ENCODE measurements at regions not wholly inside any gene's neighbourhood (a gene's known extent, or its start where the extent isn't known, plus 50 kb on each side); places are given as distances from the start of the nearest gene placed in this dataset.
"Not testable (repeated sequence)": the region's sequence is repeated elsewhere in the genome, so short reads cannot be mapped to it uniquely, and the experiment has no call there.

- H3K4me3 ChIP-seq (ENCODE audit: low read depth, low read length) = no peak overlapping the region
- no peaks in the 10 kb centered on the region for H3K36me3 ChIP-seq (ENCODE audit: insufficient read depth, low read length)
- H3K79me2 ChIP-seq (ENCODE audit: control insufficient read depth, insufficient read depth, low read length, unreplicated experiment) = no peaks in the 10 kb centered on the region
Observed at GRCh38 chr3:56956906-56957305, 103.6 kb upstream of the SPATA12 start.

GRCh38 chr3:56955492-56956111 is 104.9 kb upstream of the SPATA12 start:
- H3K27ac ChIP-seq (ENCODE audit: low read depth, low read length) = no peak overlapping the region
- no peaks in the 10 kb centered on the region for H3K27me3 ChIP-seq (ENCODE audit: insufficient read depth, low read length)

More at GRCh38 chr3:56956906-56957305, 103.6 kb upstream of the SPATA12 start:
- H2AFZ ChIP-seq (ENCODE audit: low read length, unreplicated experiment) = no peak overlapping the region
- no peaks in the 10 kb centered on the region for H3K4me1 ChIP-seq (ENCODE audit: control insufficient read depth, insufficient read depth, low read length, unreplicated experiment)
- no peak overlapping the region for H3K27ac ChIP-seq (ENCODE audit: low read depth, low read length)
- no peaks in the 10 kb centered on the region for H3K27me3 ChIP-seq (ENCODE audit: insufficient read depth, low read length)

GRCh38 chr3:56954125-56954524 is 106.3 kb upstream of the SPATA12 start:
- H3K4me3 ChIP-seq (ENCODE audit: low read depth, low read length) = no peak overlapping the region
- no peaks in the 10 kb centered on the region for H3K79me2 ChIP-seq (ENCODE audit: control insufficient read depth, insufficient read depth, low read length, unreplicated experiment)
- no peaks in the 10 kb centered on the region for H3K36me3 ChIP-seq (ENCODE audit: insufficient read depth, low read length)
- no peak overlapping the region for H2AFZ ChIP-seq (ENCODE audit: low read length, unreplicated experiment)
- H3K4me1 ChIP-seq (ENCODE audit: control insufficient read depth, insufficient read depth, low read length, unreplicated experiment) = no peaks in the 10 kb centered on the region
- H3K27ac ChIP-seq (ENCODE audit: low read depth, low read length) = no peak overlapping the region
- H3K27me3 ChIP-seq (ENCODE audit: insufficient read depth, low read length) = no peaks in the 10 kb centered on the region

More at GRCh38 chr3:56955492-56956111, 104.9 kb upstream of the SPATA12 start:
- Histone ChIP-seq H2AFZ (ENCODE audit: low read length, unreplicated experiment) (no peak overlapping the region), H3K79me2 (ENCODE audit: control insufficient read depth, insufficient read depth, low read length, unreplicated experiment) (no peaks in the 10 kb centered on the region), H3K36me3 (ENCODE audit: insufficient read depth, low read length) (no peaks in the 10 kb centered on the region), H3K4me1 (ENCODE audit: control insufficient read depth, insufficient read depth, low read length, unreplicated experiment) (no peaks in the 10 kb centered on the region), H3K4me3 (ENCODE audit: low read depth, low read length) (no peak overlapping the region)

- Histone ChIP-seq H3K79me2 (ENCODE audit: control insufficient read depth, insufficient read depth, low read length, unreplicated experiment) (no peaks in the 10 kb centered on the region), H3K36me3 (ENCODE audit: insufficient read depth, low read length) (no peaks in the 10 kb centered on the region), H3K4me3 (ENCODE audit: low read depth, low read length) (no peak overlapping the region), H3K4me1 (ENCODE audit: control insufficient read depth, insufficient read depth, low read length, unreplicated experiment) (no peaks in the 10 kb centered on the region), H2AFZ (ENCODE audit: low read length, unreplicated experiment) (no peak overlapping the region), H3K27me3 (ENCODE audit: insufficient read depth, low read length) (no peaks in the 10 kb centered on the region), H3K27ac (ENCODE audit: low read depth, low read length) (no peak overlapping the region)
Observed at GRCh38 chr3:56952846-56953245, 107.6 kb upstream of the SPATA12 start.

- no peaks in the 10 kb centered on the region for H3K4me1 ChIP-seq (ENCODE audit: control insufficient read depth, insufficient read depth, low read length, unreplicated experiment)
- no peak overlapping the region for H3K27ac ChIP-seq (ENCODE audit: low read depth, low read length)
- H3K27me3 ChIP-seq (ENCODE audit: insufficient read depth, low read length) = no peaks in the 10 kb centered on the region
- H3K79me2 ChIP-seq (ENCODE audit: control insufficient read depth, insufficient read depth, low read length, unreplicated experiment) = no peaks in the 10 kb centered on the region
- no peak overlapping the region for H3K4me3 ChIP-seq (ENCODE audit: low read depth, low read length)
- H3K36me3 ChIP-seq (ENCODE audit: insufficient read depth, low read length) = no peaks in the 10 kb centered on the region
- no peak overlapping the region for H2AFZ ChIP-seq (ENCODE audit: low read length, unreplicated experiment)
Observed at GRCh38 chr3:56952061-56952460, 108.4 kb upstream of the SPATA12 start.

GRCh38 chr3:56951366-56951765 is 109.1 kb upstream of the SPATA12 start:
- no peaks in the 10 kb centered on the region for H3K79me2 ChIP-seq (ENCODE audit: control insufficient read depth, insufficient read depth, low read length, unreplicated experiment)
- H3K36me3 ChIP-seq (ENCODE audit: insufficient read depth, low read length) = no peaks in the 10 kb centered on the region
- no peak overlapping the region for H3K4me3 ChIP-seq (ENCODE audit: low read depth, low read length)
- H2AFZ ChIP-seq (ENCODE audit: low read length, unreplicated experiment) = no peak overlapping the region
- H3K4me1 ChIP-seq (ENCODE audit: control insufficient read depth, insufficient read depth, low read length, unreplicated experiment) = no peaks in the 10 kb centered on the region
- H3K27me3 ChIP-seq (ENCODE audit: insufficient read depth, low read length) = no peaks in the 10 kb centered on the region
- H3K27ac ChIP-seq (ENCODE audit: low read depth, low read length) = no peak overlapping the region

GRCh38 chr3:56945378-56945777 is 115.1 kb upstream of the SPATA12 start:
- not testable (repeated sequence) for H3K36me3 ChIP-seq (ENCODE audit: insufficient read depth, low read length); H3K4me3 ChIP-seq (ENCODE audit: low read depth, low read length); H3K27me3 ChIP-seq (ENCODE audit: insufficient read depth, low read length); H3K27ac ChIP-seq (ENCODE audit: low read depth, low read length); H3K4me1 ChIP-seq (ENCODE audit: control insufficient read depth, insufficient read depth, low read length, unreplicated experiment); H3K79me2 ChIP-seq (ENCODE audit: control insufficient read depth, insufficient read depth, low read length, unreplicated experiment); H2AFZ ChIP-seq (ENCODE audit: low read length, unreplicated experiment)

- no peak overlapping the region for H2AFZ ChIP-seq (ENCODE audit: low read length, unreplicated experiment)
- no peaks in the 10 kb centered on the region for H3K79me2 ChIP-seq (ENCODE audit: control insufficient read depth, insufficient read depth, low read length, unreplicated experiment)
- H3K36me3 ChIP-seq (ENCODE audit: insufficient read depth, low read length) = no peaks in the 10 kb centered on the region
- no peaks in the 10 kb centered on the region for H3K27me3 ChIP-seq (ENCODE audit: insufficient read depth, low read length)
- no peak overlapping the region for H3K27ac ChIP-seq (ENCODE audit: low read depth, low read length)
- no peak overlapping the region for H3K4me3 ChIP-seq (ENCODE audit: low read depth, low read length)
- no peaks in the 10 kb centered on the region for H3K4me1 ChIP-seq (ENCODE audit: control insufficient read depth, insufficient read depth, low read length, unreplicated experiment)
Observed at GRCh38 chr3:56942523-56942922, 117.9 kb upstream of the SPATA12 start.

GRCh38 chr3:56940976-56941375 is 119.5 kb upstream of the SPATA12 start:
- no peak overlapping the region for H3K27ac ChIP-seq (ENCODE audit: low read depth, low read length)
- H3K4me1 ChIP-seq (ENCODE audit: control insufficient read depth, insufficient read depth, low read length, unreplicated experiment) = no peaks in the 10 kb centered on the region
- no peak overlapping the region for H2AFZ ChIP-seq (ENCODE audit: low read length, unreplicated experiment)
- no peaks in the 10 kb centered on the region for H3K27me3 ChIP-seq (ENCODE audit: insufficient read depth, low read length)
- H3K79me2 ChIP-seq (ENCODE audit: control insufficient read depth, insufficient read depth, low read length, unreplicated experiment) = no peaks in the 10 kb centered on the region
- H3K36me3 ChIP-seq (ENCODE audit: insufficient read depth, low read length) = no peaks in the 10 kb centered on the region
- no peak overlapping the region for H3K4me3 ChIP-seq (ENCODE audit: low read depth, low read length)

- no peaks in the 10 kb centered on the region for H3K4me1 ChIP-seq (ENCODE audit: control insufficient read depth, insufficient read depth, low read length, unreplicated experiment)
- H3K36me3 ChIP-seq (ENCODE audit: insufficient read depth, low read length) = no peaks in the 10 kb centered on the region
- H2AFZ ChIP-seq (ENCODE audit: low read length, unreplicated experiment) = no peak overlapping the region
- no peaks in the 10 kb centered on the region for H3K79me2 ChIP-seq (ENCODE audit: control insufficient read depth, insufficient read depth, low read length, unreplicated experiment)
- no peak overlapping the region for H3K27ac ChIP-seq (ENCODE audit: low read depth, low read length)
- H3K4me3 ChIP-seq (ENCODE audit: low read depth, low read length) = no peak overlapping the region
- no peaks in the 10 kb centered on the region for H3K27me3 ChIP-seq (ENCODE audit: insufficient read depth, low read length)
Observed at GRCh38 chr3:56940321-56940720, 120.1 kb upstream of the SPATA12 start.

GRCh38 chr3:56939834-56940233 is 120.6 kb upstream of the SPATA12 start:
- Histone ChIP-seq H3K27me3 (ENCODE audit: insufficient read depth, low read length) (no peaks in the 10 kb centered on the region), H3K36me3 (ENCODE audit: insufficient read depth, low read length) (no peaks in the 10 kb centered on the region), H3K4me3 (ENCODE audit: low read depth, low read length) (no peak overlapping the region), H3K79me2 (ENCODE audit: control insufficient read depth, insufficient read depth, low read length, unreplicated experiment) (no peaks in the 10 kb centered on the region), H3K4me1 (ENCODE audit: control insufficient read depth, insufficient read depth, low read length, unreplicated experiment) (no peaks in the 10 kb centered on the region), H2AFZ (ENCODE audit: low read length, unreplicated experiment) (no peak overlapping the region), H3K27ac (ENCODE audit: low read depth, low read length) (no peak overlapping the region)
